CD4-positive, alpha-beta T cell treated with Interleukin-15 for 1 hour (primary cell): ENCODE measurements at regions not wholly inside any gene's neighbourhood (a gene's known extent, or its start where the extent isn't known, plus 50 kb on each side); places are given as distances from the start of the nearest gene placed in this dataset.
"Not testable (repeated sequence)": the region's sequence is repeated elsewhere in the genome, so short reads cannot be mapped to it uniquely, and the experiment has no call there.

Source experiments
- DNase-seq: peaks from one replicate; pipeline ENCODE4 v3.0.0-alpha.2; 2020

GRCh38 chr17:72566671-72567484, 446.1 kb downstream of the SOX9 start:
- DNase-seq = no peak

- no peak for DNase-seq
Observed at GRCh38 chr17:72567774-72568173, 447.0 kb downstream of the SOX9 start.

- no peak for DNase-seq
Observed at GRCh38 chr17:72569148-72569946, 448.5 kb downstream of the SOX9 start.

GRCh38 chr17:72571813-72572396, 451.1 kb downstream of the SOX9 start:
- no peak for DNase-seq

GRCh38 chr17:72572604-72573491, 452.0 kb downstream of the SOX9 start:
- no peak for DNase-seq

GRCh38 chr17:72573492-72573801, 452.6 kb downstream of the SOX9 start:
- DNase-seq = not testable (repeated sequence)

- DNase-seq = no peak
Observed at GRCh38 chr17:72574675-72575510, 454.1 kb downstream of the SOX9 start.

GRCh38 chr17:72575542-72576233, 454.9 kb downstream of the SOX9 start:
- no peak for DNase-seq

GRCh38 chr17:72576289-72576759, 455.5 kb downstream of the SOX9 start:
- no peak for DNase-seq

- no peak for DNase-seq
Observed at GRCh38 chr17:72578817-72579470, 458.1 kb downstream of the SOX9 start.

GRCh38 chr17:72579990-72580320, 459.1 kb downstream of the SOX9 start:
- no peak for DNase-seq

GRCh38 chr17:72580321-72581127, 459.7 kb downstream of the SOX9 start:
- no peak for DNase-seq

- DNase-seq = no peak
Observed at GRCh38 chr17:72587156-72587555, 466.3 kb downstream of the SOX9 start.

- DNase-seq = no peak
Observed at GRCh38 chr17:72587773-72588511, 467.1 kb downstream of the SOX9 start.

GRCh38 chr17:72588561-72588960, 467.7 kb downstream of the SOX9 start:
- DNase-seq = no peak

GRCh38 chr17:72588961-72589360, 468.1 kb downstream of the SOX9 start:
- DNase-seq = no peak

GRCh38 chr17:72590382-72590781, 469.6 kb downstream of the SOX9 start:
- no peak for DNase-seq

- no peak for DNase-seq
Observed at GRCh38 chr17:72590882-72591281, 470.1 kb downstream of the SOX9 start.
